HG03460 (cell line): ENCODE measurements at regions not wholly inside any gene's neighbourhood (a gene's known extent, or its start where the extent isn't known, plus 50 kb on each side); places are given as distances from the start of the nearest gene placed in this dataset.
A peak's percentile ranks its signal among the peaks of the same experiment; 100 is the strongest.
"Not testable (repeated sequence)": the region's sequence is repeated elsewhere in the genome, so short reads cannot be mapped to it uniquely, and the experiment has no call there.

Experiments used
- ATAC-seq: cut with Tn5 transposase; IDR thresholded peaks from one replicate; pipeline ENCODE4 v1.9.1; 2021; ENCODE audit not compliant: unreplicated experiment

GRCh38 chr6:71360556-71361335, 72.1 kb downstream of the OGFRL1 start:
- not testable (repeated sequence) for ATAC-seq

- ATAC-seq = no peak
Observed at GRCh38 chr6:71364889-71365542, 76.4 kb downstream of the OGFRL1 start.

GRCh38 chr6:71367756-71368155, 79.1 kb downstream of the OGFRL1 start:
- ATAC-seq = peak; percentile 4

- ATAC-seq = no peak
Observed at GRCh38 chr6:71368284-71368683, 79.7 kb downstream of the OGFRL1 start.

GRCh38 chr6:71371559-71371958, 82.9 kb downstream of the OGFRL1 start:
- no peak for ATAC-seq

GRCh38 chr6:71373943-71374342, 85.3 kb downstream of the OGFRL1 start:
- no peak for ATAC-seq

- ATAC-seq = no peak
Observed at GRCh38 chr6:71375676-71376075, 87.1 kb downstream of the OGFRL1 start.

GRCh38 chr6:71376830-71377229, 88.2 kb downstream of the OGFRL1 start:
- ATAC-seq = no peak

DNA sequence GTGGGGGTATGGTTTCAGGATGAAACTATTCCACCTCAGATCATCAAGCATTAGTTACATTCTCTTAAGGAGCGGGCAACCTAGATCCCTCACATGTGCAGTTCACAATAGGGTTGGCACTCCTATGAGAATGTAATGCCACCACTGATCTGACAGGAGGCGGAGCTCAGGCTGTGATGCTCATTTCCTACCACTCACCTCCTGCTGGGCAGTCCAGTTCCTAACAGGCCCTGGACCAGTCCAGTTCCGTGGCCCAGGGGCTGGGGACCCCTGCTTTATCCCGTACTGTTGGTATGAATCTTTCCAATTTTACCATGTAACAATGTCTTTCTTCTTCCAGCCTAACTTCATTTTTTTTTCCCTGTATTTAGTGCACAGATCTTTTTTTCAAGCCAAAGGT, 94.9 kb downstream of the OGFRL1 start:
- ATAC-seq = no peak

DNA sequence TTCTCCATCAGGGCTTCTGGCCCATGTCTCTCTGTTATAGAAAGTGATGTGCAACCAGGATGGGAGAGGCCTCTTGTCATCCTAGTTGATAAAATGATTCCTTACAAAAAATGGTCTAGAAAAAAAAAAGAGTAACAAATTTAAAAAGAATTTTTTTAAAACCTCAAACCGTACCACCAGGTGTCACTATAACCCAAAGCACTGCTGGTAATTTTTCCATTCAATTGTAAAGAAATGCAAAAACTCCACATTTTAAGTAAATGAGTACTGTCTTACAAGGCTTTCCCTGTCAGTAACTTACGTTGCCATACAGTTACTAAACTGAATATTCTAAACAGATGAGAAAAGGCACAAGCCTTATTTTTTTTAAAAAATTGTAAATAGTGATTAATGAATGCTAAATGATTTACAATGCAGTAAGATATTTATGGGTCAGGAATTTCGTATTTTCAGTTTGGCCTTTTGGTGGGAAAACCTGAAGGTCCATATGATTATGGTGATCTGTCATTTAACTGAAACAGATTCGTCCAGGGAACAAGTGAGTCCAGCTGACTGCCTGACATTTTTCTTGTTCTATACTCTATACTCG, 95.4 kb downstream of the OGFRL1 start:
- no peak for ATAC-seq

DNA sequence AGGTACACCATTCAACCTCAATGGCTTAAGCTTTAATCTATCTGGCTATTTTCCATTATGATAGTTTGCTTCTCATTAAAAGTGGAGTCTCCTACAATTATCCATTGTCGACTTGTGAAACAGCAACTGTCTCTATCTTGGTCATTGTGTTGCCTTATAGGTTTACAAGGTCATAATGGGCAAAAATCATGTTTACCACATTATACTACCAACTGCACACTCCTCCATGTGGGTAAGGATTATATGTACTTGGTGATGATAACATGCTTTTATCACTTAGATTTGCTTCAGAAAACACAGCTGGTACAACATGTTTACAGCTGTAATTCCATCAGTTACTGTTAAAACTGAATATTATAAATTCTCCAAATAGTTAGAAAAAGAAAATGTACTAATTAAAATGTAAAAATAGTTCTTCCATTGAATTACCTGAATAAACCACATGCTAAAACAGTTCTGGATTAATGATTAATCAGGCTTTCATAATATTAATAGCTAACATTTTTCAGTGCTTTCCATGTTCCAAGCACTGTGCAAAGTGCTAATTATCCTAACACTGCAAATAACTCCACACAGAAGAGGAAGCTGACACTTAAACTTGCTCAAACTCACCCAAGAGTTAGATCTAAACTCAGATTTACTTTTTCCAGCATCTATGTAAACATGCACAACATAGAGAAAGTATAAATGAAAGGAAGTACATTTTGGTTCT, 96.7 kb downstream of the OGFRL1 start:
- no peak for ATAC-seq

- ATAC-seq = no peak
Observed at GRCh38 chr6:71386215-71386614, 97.6 kb downstream of the OGFRL1 start.

GRCh38 chr6:71387179-71387578, 98.6 kb downstream of the OGFRL1 start:
- ATAC-seq = no peak

GRCh38 chr6:71388068-71388744, 99.6 kb downstream of the OGFRL1 start:
- ATAC-seq = peak; percentile 58

DNA sequence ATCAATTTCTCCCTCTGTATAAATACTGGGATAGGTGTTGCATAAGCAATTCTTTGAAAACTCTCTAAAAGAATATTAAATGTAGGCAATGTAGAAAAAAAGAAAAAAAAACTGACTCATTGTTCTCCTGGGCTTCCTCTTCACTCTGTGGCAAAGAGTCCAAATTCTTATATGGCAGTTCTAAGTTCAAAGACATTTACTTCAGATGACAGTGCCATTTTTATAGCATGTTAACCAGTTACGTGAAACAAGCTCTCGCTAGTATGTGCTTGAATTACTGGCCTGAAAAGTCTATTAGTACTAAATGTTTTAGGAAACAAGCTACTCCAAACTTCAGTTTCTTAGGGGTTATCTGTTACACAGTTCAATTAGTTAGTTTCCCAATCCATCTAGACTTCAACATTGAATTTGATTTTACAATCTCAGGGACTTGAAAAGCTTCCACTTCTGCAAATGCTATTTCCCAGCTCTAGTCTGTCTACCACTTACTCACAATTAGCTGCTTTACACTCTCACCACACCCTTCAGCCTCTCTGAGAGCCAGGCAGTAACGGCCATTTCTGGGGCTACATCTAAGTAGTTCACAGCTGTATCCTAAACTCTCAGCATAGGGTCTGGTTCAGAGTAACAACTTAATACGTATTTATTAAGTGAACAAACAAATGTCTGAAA, 100.4 kb downstream of the OGFRL1 start:
- no peak for ATAC-seq

GRCh38 chr6:71391126-71391525, 102.5 kb downstream of the OGFRL1 start:
- no peak for ATAC-seq

GRCh38 chr6:71392276-71392675, 103.7 kb downstream of the OGFRL1 start:
- ATAC-seq = no peak

GRCh38 chr6:71393471-71393870, 104.9 kb downstream of the OGFRL1 start:
- no peak for ATAC-seq

- ATAC-seq = no peak
Observed at GRCh38 chr6:71393981-71394432, 105.4 kb downstream of the OGFRL1 start.

- ATAC-seq = no peak
Observed at GRCh38 chr6:71394926-71395325, 106.3 kb downstream of the OGFRL1 start.
